Transverse colon (tissue), 4 donors: ENCODE measurements at regions not wholly inside any gene's neighbourhood (a gene's known extent, or its start where the extent isn't known, plus 50 kb on each side); places are given as distances from the start of the nearest gene placed in this dataset.

Source experiments
- EP300 ChIP-seq: sonication (generic); formaldehyde crosslinking; IDR thresholded peaks from one replicate; pipeline ENCODE4 v1.6.1; 2017; ENCODE audit warnings: antibody characterized with exemption, low read depth
- POLR2A ChIP-seq: fragments of 450-650 bp; IDR thresholded peaks from one replicate; pipeline ENCODE4 v1.6.1; 2016; ENCODE audit warnings: antibody characterized with exemption, mild to moderate bottlenecking, moderate library complexity
- POLR2AphosphoS5 ChIP-seq, 3 donors: sonication (generic); formaldehyde crosslinking; IDR thresholded peaks; one replicate each; pipeline ENCODE4 v1.6.1; 2016; ENCODE audit warnings: antibody characterized with exemption in 3 of 3
- TF ChIP-seq, protein P1 (sequence below), 5 experiments: fragments of 200-600 bp in 3 of 5; fragments of 450-650 bp in 2 of 5; sonication (generic) in 3 of 5; IDR thresholded peaks; 1 replicate in 2 of 5; 2 replicates in 3 of 5; pipeline ENCODE4 v1.5.1; 2016 to 2017; ENCODE audit warnings: antibody characterized with exemption in 5 of 5, inconsistent platforms in 3 of 5, mild to moderate bottlenecking in 2 of 5, moderate library complexity in 1 of 5

DNA sequence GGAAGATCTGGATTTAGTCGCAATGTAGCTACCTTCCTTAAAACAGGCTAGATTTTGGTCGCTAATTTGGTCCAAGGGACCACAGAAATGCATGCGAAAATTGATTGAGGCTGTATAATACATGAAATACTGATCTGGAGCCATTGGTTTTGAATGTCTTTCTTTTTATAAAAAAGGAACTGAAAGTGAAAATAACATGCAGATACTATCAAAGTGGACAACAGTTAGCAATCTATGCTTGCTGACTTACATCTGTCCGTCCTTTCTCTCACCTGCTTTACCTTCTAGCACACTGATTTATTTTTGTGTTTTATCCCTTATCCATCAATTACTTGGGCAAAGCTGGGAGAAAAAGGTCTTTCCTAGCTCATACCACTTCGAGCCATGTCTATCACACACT, 1459.8 kb upstream of the ACVR2A start:
- TF ChIP-seq, protein P1, sequence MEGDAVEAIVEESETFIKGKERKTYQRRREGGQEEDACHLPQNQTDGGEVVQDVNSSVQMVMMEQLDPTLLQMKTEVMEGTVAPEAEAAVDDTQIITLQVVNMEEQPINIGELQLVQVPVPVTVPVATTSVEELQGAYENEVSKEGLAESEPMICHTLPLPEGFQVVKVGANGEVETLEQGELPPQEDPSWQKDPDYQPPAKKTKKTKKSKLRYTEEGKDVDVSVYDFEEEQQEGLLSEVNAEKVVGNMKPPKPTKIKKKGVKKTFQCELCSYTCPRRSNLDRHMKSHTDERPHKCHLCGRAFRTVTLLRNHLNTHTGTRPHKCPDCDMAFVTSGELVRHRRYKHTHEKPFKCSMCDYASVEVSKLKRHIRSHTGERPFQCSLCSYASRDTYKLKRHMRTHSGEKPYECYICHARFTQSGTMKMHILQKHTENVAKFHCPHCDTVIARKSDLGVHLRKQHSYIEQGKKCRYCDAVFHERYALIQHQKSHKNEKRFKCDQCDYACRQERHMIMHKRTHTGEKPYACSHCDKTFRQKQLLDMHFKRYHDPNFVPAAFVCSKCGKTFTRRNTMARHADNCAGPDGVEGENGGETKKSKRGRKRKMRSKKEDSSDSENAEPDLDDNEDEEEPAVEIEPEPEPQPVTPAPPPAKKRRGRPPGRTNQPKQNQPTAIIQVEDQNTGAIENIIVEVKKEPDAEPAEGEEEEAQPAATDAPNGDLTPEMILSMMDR (IDR thresholded peaks at IDR 0.05) = no peak
- no peak for TF ChIP-seq EP300
- TF ChIP-seq POLR2AphosphoS5 (IDR thresholded peaks at IDR 0.05) = no peak
- TF ChIP-seq POLR2A = no peak
